ENCODE measurements at regions not wholly inside any gene's neighbourhood (a gene's known extent, or its start where the extent isn't known, plus 50 kb on each side); places are given as distances from the start of the nearest gene placed in this dataset.

GRCh38 chr9:116020801-116021200, 132.8 kb upstream of the PAPPA start:
- TF ChIP-seq CTCF (IDR thresholded peaks at IDR 0.05; ENCODE audit: poor library complexity, severe bottlenecking) = no peak
- Histone ChIP-seq H3K27ac (ENCODE audit: poor library complexity, severe bottlenecking) (no peak overlapping the region), H3K9me3 (ENCODE audit: severe bottlenecking) (no peaks in the 10 kb centered on the region), H3K4me1 (ENCODE audit: insufficient read depth, poor library complexity, severe bottlenecking) (no peaks in the 10 kb centered on the region), H3K27me3 (ENCODE audit: insufficient read depth, poor library complexity, severe bottlenecking) (no peaks in the 10 kb centered on the region), H3K36me3 (ENCODE audit: low read depth) (no peaks in the 10 kb centered on the region), H3K4me3 (ENCODE audit: severe bottlenecking) (no peak overlapping the region)
- ATAC-seq (ENCODE audit: low read depth) (no peak), DNase-seq (ENCODE audit: low spot score) (no peak)

GRCh38 chr9:116027096-116027495, 126.5 kb upstream of the PAPPA start:
- H3K4me3 ChIP-seq (ENCODE audit: severe bottlenecking) = no peak overlapping the region
- no peaks in the 10 kb centered on the region for H3K36me3 ChIP-seq (ENCODE audit: low read depth)
- peaks cover 8% of the 10 kb centered on the region for H3K4me1 ChIP-seq (ENCODE audit: insufficient read depth, poor library complexity, severe bottlenecking)
- ATAC-seq (ENCODE audit: low read depth) (no peak), DNase-seq (ENCODE audit: low spot score) (no peak)
- H3K9me3 ChIP-seq (ENCODE audit: severe bottlenecking) = peaks cover 3% of the 10 kb centered on the region
- TF ChIP-seq CTCF (IDR thresholded peaks at IDR 0.05; ENCODE audit: poor library complexity, severe bottlenecking) = no peak
- no peaks in the 10 kb centered on the region for H3K27me3 ChIP-seq (ENCODE audit: insufficient read depth, poor library complexity, severe bottlenecking)
- no peak overlapping the region for H3K27ac ChIP-seq (ENCODE audit: poor library complexity, severe bottlenecking)

GRCh38 chr9:116027511-116027910, 126.1 kb upstream of the PAPPA start:
- Histone ChIP-seq H3K4me1 (ENCODE audit: insufficient read depth, poor library complexity, severe bottlenecking) (peaks cover 8% of the 10 kb centered on the region), H3K27me3 (ENCODE audit: insufficient read depth, poor library complexity, severe bottlenecking) (no peaks in the 10 kb centered on the region), H3K9me3 (ENCODE audit: severe bottlenecking) (peaks cover 3% of the 10 kb centered on the region), H3K27ac (ENCODE audit: poor library complexity, severe bottlenecking) (no peak overlapping the region), H3K36me3 (ENCODE audit: low read depth) (no peaks in the 10 kb centered on the region), H3K4me3 (ENCODE audit: severe bottlenecking) (no peak overlapping the region)
- no peak for TF ChIP-seq CTCF (IDR thresholded peaks at IDR 0.05; ENCODE audit: poor library complexity, severe bottlenecking)
- DNase-seq (ENCODE audit: low spot score) (no peak), ATAC-seq (ENCODE audit: low read depth) (peak; percentile 56)

- H3K9me3 ChIP-seq (ENCODE audit: severe bottlenecking) = peaks cover 3% of the 10 kb centered on the region
- peaks cover 8% of the 10 kb centered on the region for H3K4me1 ChIP-seq (ENCODE audit: insufficient read depth, poor library complexity, severe bottlenecking)
- no peak overlapping the region for H3K4me3 ChIP-seq (ENCODE audit: severe bottlenecking)
- no peak for TF ChIP-seq CTCF (IDR thresholded peaks at IDR 0.05; ENCODE audit: poor library complexity, severe bottlenecking)
- H3K36me3 ChIP-seq (ENCODE audit: low read depth) = no peaks in the 10 kb centered on the region
- ATAC-seq (ENCODE audit: low read depth) = no peak
- no peak overlapping the region for H3K27ac ChIP-seq (ENCODE audit: poor library complexity, severe bottlenecking)
- H3K27me3 ChIP-seq (ENCODE audit: insufficient read depth, poor library complexity, severe bottlenecking) = no peaks in the 10 kb centered on the region
- DNase-seq (ENCODE audit: low spot score) = no peak
Observed at GRCh38 chr9:116027951-116028350, 125.6 kb upstream of the PAPPA start.

- H3K9me3 ChIP-seq (ENCODE audit: severe bottlenecking) = peaks cover 3% of the 10 kb centered on the region
- no peak for ATAC-seq (ENCODE audit: low read depth)
- no peak for TF ChIP-seq CTCF (IDR thresholded peaks at IDR 0.05; ENCODE audit: poor library complexity, severe bottlenecking)
Observed at GRCh38 chr9:116030517-116030916, 123.1 kb upstream of the PAPPA start.

More at GRCh38 chr9:116030517-116030916, 123.1 kb upstream of the PAPPA start:
- Histone ChIP-seq H3K4me1 (ENCODE audit: insufficient read depth, poor library complexity, severe bottlenecking) (peaks cover 8% of the 10 kb centered on the region), H3K27ac (ENCODE audit: poor library complexity, severe bottlenecking) (no peak overlapping the region), H3K27me3 (ENCODE audit: insufficient read depth, poor library complexity, severe bottlenecking) (no peaks in the 10 kb centered on the region), H3K36me3 (ENCODE audit: low read depth) (no peaks in the 10 kb centered on the region), H3K4me3 (ENCODE audit: severe bottlenecking) (no peak overlapping the region)
- no peak for DNase-seq (ENCODE audit: low spot score)
